ENCODE measurements at regions not wholly inside any gene's neighbourhood (a gene's known extent, or its start where the extent isn't known, plus 50 kb on each side); places are given as distances from the start of the nearest gene placed in this dataset.

- TF ChIP-seq ZBTB44 (tag by site-specific recombination; IDR thresholded peaks at IDR 0.05) (no peak), ZNF580 (tag by site-specific recombination; IDR thresholded peaks at IDR 0.05) (no peak), ZNF514 (tag by site-specific recombination; IDR thresholded peaks at IDR 0.05) (no peak), ZNF670 (tag by site-specific recombination; IDR thresholded peaks at IDR 0.05; ENCODE audit: low read depth) (no peak), ZNF16 (tag by site-specific recombination; IDR thresholded peaks at IDR 0.05; ENCODE audit: low read depth) (no peak), ZNF664 (tag by site-specific recombination; IDR thresholded peaks at IDR 0.05) (no peak), ZNF146 (tag by site-specific recombination; IDR thresholded peaks at IDR 0.05) (no peak), ZNF114 (tag by site-specific recombination; IDR thresholded peaks at IDR 0.05) (no peak)
- TF ChIP-seq, protein P1, sequence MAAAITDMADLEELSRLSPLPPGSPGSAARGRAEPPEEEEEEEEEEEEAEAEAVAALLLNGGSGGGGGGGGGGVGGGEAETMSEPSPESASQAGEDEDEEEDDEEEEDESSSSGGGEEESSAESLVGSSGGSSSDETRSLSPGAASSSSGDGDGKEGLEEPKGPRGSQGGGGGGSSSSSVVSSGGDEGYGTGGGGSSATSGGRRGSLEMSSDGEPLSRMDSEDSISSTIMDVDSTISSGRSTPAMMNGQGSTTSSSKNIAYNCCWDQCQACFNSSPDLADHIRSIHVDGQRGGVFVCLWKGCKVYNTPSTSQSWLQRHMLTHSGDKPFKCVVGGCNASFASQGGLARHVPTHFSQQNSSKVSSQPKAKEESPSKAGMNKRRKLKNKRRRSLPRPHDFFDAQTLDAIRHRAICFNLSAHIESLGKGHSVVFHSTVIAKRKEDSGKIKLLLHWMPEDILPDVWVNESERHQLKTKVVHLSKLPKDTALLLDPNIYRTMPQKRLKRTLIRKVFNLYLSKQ (tag by site-specific recombination; IDR thresholded peaks at IDR 0.05; ENCODE audit: borderline replicate concordance), result no peak
Measured at GRCh38 chr3:102114264-102114979, 265.1 kb downstream of the NFKBIZ start (continued).

DNA sequence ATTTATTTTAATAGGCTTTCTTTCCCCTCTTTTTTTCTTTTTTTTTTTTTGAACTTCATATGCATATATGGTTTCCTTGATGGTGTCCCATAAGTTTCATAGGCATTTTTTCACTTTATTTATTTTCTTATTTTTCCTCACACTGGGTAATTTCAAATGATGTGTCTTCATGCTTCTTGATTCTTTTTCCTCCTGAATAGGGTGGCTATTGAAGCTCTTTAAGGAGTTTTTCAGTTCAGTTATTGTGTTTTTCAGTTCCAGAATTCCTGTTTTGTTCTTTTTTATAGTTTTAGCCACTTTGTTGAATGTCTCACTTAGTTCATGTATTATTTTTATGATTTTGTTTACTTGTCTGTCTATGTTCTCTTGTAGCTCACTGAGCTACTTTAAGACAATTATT lies 273.2 kb downstream of the NFKBIZ start:
- ChIA-PET CTCF (interaction anchor here (0.6 kb wide), 2 partner anchors 16 to 94 kb away, joined by 6 read pairs; no protein-coding TSS in a partner anchor), POLR2A (no interaction called here)
- no peaks in the 10 kb centered on the region for H3K4me1 ChIP-seq (ENCODE audit: control insufficient read depth, insufficient read depth, low read length)
- TF ChIP-seq SETDB1 (IDR thresholded peaks at IDR 0.05; ENCODE audit: insufficient read length, low read length), result peak; percentile 52
- TF ChIP-seq ZNF549 (tag by site-specific recombination; IDR thresholded peaks at IDR 0.05), result no peak
- TF ChIP-seq BCL11A (tag by site-specific recombination; IDR thresholded peaks at IDR 0.05; ENCODE audit: low read depth), result no peak
- no peak overlapping the region for H3K4me3 ChIP-seq (ENCODE audit: low read depth, low read length)
- no peak overlapping the region for H3K27ac ChIP-seq (ENCODE audit: extremely low read depth, low read depth, low read length)
- H3K9me3 ChIP-seq (ENCODE audit: control insufficient read depth, insufficient read depth, low read depth, low read length), result no peaks in the 10 kb centered on the region
- H3K36me3 ChIP-seq (ENCODE audit: control insufficient read depth in 2 of 2, insufficient read depth in 1 of 2, low read length in 2 of 2), result no peaks in the 10 kb centered on the region

DNA sequence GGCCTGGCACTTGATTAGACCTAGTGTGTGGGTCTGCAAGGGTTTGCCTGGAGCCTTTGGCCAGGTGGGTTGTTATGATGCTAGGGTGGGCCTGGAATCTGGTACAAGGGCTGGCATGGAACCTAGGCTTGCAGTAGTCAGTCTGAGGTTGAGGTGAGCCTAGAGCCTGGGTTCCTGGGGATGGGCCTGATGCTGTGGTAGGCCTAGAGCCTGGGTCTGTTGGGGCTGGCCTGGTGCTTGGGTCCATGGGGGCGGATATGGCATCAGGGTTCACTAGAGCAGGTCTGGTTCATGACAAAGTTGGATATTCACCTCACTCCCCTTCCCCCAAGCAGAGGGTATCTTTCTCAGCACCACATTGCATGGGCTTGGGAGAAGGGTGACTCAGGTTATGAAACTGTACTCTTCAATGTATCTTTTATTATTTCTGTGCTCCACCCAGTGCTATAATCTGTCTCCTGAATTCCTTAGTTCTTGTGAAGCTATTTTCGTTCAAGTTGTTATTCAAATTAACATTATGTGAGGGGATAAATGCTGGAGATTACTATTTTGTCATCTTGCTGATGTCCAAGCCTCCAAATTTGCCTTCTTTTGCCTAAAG lies 274.4 kb downstream of the NFKBIZ start:
- ChIA-PET CTCF (interaction anchor here (0.7 kb wide), 1 partner anchor 595 kb away, joined by 3 read pairs; no protein-coding TSS in a partner anchor), POLR2A (no interaction called here)
- Histone ChIP-seq H3K4me1 (ENCODE audit: control insufficient read depth, insufficient read depth, low read length) (no peaks in the 10 kb centered on the region), H3K36me3 (ENCODE audit: control insufficient read depth in 2 of 2, insufficient read depth in 1 of 2, low read length in 2 of 2) (no peaks in the 10 kb centered on the region), H3K9me3 (ENCODE audit: control insufficient read depth, insufficient read depth, low read depth, low read length) (no peaks in the 10 kb centered on the region), H3K27ac (ENCODE audit: extremely low read depth, low read depth, low read length) (no peak overlapping the region), H3K4me3 (ENCODE audit: low read depth, low read length) (no peak overlapping the region)
- TF ChIP-seq ZNF558 (tag by site-specific recombination; IDR thresholded peaks at IDR 0.05), result no peak
- no peak for TF ChIP-seq ZNF621 (tag by site-specific recombination; IDR thresholded peaks at IDR 0.05)
- TF ChIP-seq ZSCAN4 (tag by site-specific recombination; IDR thresholded peaks at IDR 0.05), result no peak
- no peak for TF ChIP-seq ZNF394 (tag by site-specific recombination; IDR thresholded peaks at IDR 0.05; ENCODE audit: borderline replicate concordance)
- no peak for TF ChIP-seq ZNF18 (tag by site-specific recombination; IDR thresholded peaks at IDR 0.05)
- TF ChIP-seq ZNF791 (tag by site-specific recombination; IDR thresholded peaks at IDR 0.05), result no peak
- TF ChIP-seq ZNF175 (tag by site-specific recombination; IDR thresholded peaks at IDR 0.05), result no peak
- TF ChIP-seq ZFP41 (tag by site-specific recombination; IDR thresholded peaks at IDR 0.05; ENCODE audit: borderline replicate concordance), result no peak
- TF ChIP-seq ZNF626 (tag by site-specific recombination; IDR thresholded peaks at IDR 0.05), result no peak
- TF ChIP-seq ZNF350 (tag by site-specific recombination; IDR thresholded peaks at IDR 0.05), result no peak
- TF ChIP-seq ZNF302 (tag by site-specific recombination; IDR thresholded peaks at IDR 0.05; ENCODE audit: low read depth), result no peak
- no peak for TF ChIP-seq ZNF677 (tag by site-specific recombination; IDR thresholded peaks at IDR 0.05)
- no peak for TF ChIP-seq ZIC2 (tag by site-specific recombination; IDR thresholded peaks at IDR 0.05)
- TF ChIP-seq ZNF16 (tag by site-specific recombination; IDR thresholded peaks at IDR 0.05; ENCODE audit: low read depth), result no peak
- TF ChIP-seq ZNF596 (tag by site-specific recombination; IDR thresholded peaks at IDR 0.05), result no peak
- TF ChIP-seq ZNF24 (tag by site-specific recombination; IDR thresholded peaks at IDR 0.05), result no peak

Data from HEK293 (cell line).